ENCODE measurements at regions not wholly inside any gene's neighbourhood (a gene's known extent, or its start where the extent isn't known, plus 50 kb on each side); places are given as distances from the start of the nearest gene placed in this dataset.

GRCh38 chr10:108187408-108188012 is 1023.0 kb upstream of the SORCS1 start:
- TF ChIP-seq, protein P1, sequence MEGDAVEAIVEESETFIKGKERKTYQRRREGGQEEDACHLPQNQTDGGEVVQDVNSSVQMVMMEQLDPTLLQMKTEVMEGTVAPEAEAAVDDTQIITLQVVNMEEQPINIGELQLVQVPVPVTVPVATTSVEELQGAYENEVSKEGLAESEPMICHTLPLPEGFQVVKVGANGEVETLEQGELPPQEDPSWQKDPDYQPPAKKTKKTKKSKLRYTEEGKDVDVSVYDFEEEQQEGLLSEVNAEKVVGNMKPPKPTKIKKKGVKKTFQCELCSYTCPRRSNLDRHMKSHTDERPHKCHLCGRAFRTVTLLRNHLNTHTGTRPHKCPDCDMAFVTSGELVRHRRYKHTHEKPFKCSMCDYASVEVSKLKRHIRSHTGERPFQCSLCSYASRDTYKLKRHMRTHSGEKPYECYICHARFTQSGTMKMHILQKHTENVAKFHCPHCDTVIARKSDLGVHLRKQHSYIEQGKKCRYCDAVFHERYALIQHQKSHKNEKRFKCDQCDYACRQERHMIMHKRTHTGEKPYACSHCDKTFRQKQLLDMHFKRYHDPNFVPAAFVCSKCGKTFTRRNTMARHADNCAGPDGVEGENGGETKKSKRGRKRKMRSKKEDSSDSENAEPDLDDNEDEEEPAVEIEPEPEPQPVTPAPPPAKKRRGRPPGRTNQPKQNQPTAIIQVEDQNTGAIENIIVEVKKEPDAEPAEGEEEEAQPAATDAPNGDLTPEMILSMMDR (conservative IDR thresholded peaks at IDR 0.05; ENCODE audit: low read depth, low read length) = no peak
- no peak for TF ChIP-seq EZH2 (IDR thresholded peaks at IDR 0.05; ENCODE audit: low read length, unreplicated experiment)
